Ectodermal cell (in vitro differentiated cells): ENCODE measurements at regions not wholly inside any gene's neighbourhood (a gene's known extent, or its start where the extent isn't known, plus 50 kb on each side); places are given as distances from the start of the nearest gene placed in this dataset.
"Not testable (repeated sequence)": the region's sequence is repeated elsewhere in the genome, so short reads cannot be mapped to it uniquely, and the experiment has no call there.

ENCODE experiments used
- H3K27ac ChIP-seq: 2 replicates; pipeline ENCODE4 v1.7.0; 2013; ENCODE audit warnings: mild to moderate bottlenecking, low read depth, low read length; ENCODE audit not compliant: insufficient read depth, poor library complexity, severe bottlenecking
- H3K27me3 ChIP-seq: 2 replicates; pipeline ENCODE4 v1.7.0; 2013; ENCODE audit warnings: mild to moderate bottlenecking, low read length; ENCODE audit not compliant: insufficient read depth, control insufficient read depth, poor library complexity, severe bottlenecking
- H3K36me3 ChIP-seq: one replicate; pipeline ENCODE4 v1.7.0; 2013; ENCODE audit warnings: low read length; ENCODE audit not compliant: control insufficient read depth, insufficient read depth
- H3K4me1 ChIP-seq: one replicate; pipeline ENCODE4 v1.7.0; 2013; ENCODE audit warnings: low read length; ENCODE audit not compliant: control insufficient read depth, insufficient read depth
- H3K4me3 ChIP-seq: 2 replicates; pipeline ENCODE4 v1.7.0; 2013; ENCODE audit warnings: low read depth, low read length, control low read depth; ENCODE audit not compliant: insufficient read depth
- H3K9me3 ChIP-seq: 2 replicates; pipeline ENCODE4 v1.7.0; 2013; ENCODE audit warnings: mild to moderate bottlenecking, low read length, moderate library complexity; ENCODE audit not compliant: control insufficient read depth
- WGBS, 2 experiments: methylation state at CpG; one replicate each; pipeline ENCODE4 v1.1.7; 2013; ENCODE audit warnings: missing lambda C conversion rate in 2 of 2; 5-methylcytosine and 5-hydroxymethylcytosine counted together

DNA sequence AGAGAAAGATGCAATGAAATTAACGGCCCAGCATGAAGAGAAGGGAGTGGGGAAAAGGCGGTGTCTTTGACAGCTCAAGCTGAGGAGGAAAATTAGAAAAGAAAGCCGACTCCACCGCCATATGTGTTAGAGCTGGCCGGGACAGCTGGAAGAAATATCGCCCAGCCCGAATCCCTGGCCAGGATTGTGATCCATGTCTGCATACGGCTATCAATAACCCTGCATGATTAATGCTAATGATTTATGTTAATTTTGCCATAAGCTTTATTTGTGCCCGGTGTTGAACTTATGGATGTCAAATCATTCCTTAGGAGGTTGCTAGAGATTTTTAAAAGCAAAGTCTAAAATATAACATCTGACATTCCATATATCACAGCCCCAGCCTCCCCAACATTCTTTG is 263.4 kb upstream of the ZNF507 start:
- H3K4me1 ChIP-seq: no peaks in the 10 kb centered on the region
- WGBS, 2 experiments: 89 to 90% methylated on average over 8 to 9 of the region's 9 CpGs
- H3K27ac ChIP-seq: no peak overlapping the region
- no peaks in the 10 kb centered on the region for H3K9me3 ChIP-seq
- no peaks in the 10 kb centered on the region for H3K36me3 ChIP-seq
- no peak overlapping the region for H3K4me3 ChIP-seq
- H3K27me3 ChIP-seq: no peaks in the 10 kb centered on the region

DNA sequence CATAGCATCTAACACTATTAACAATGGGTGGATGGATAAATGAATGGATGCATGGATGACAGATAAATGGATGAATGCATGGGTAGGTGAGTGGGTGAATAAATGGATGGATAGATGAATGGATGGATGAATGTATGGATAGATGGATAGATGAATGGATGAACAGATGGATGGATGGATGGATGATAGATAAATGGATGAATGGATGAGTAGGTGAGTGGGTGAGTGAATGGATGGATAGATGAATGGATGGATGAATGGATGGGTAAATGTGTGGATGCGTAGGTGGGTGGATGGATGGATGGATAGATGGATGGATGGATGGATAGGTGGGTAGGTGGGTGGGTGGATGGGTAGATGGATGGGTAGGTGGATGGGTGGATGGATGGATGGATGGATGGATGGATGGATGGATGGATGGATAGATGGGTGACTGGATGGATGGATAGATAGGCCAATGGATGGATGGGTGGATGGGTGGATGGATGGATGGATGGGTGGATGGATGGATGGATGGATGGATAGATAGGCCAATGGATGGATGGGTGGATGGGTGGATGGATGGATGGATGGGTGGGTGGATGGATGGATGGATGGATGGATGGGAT is 260.6 kb upstream of the ZNF507 start:
- H3K4me3 ChIP-seq, H3K36me3 ChIP-seq, H3K27me3 ChIP-seq, H3K9me3 ChIP-seq, H3K4me1 ChIP-seq, H3K27ac ChIP-seq: not testable (repeated sequence)
- WGBS, 2 experiments: 92 to 93% methylated on average over 1 of the region's 1 CpG

DNA sequence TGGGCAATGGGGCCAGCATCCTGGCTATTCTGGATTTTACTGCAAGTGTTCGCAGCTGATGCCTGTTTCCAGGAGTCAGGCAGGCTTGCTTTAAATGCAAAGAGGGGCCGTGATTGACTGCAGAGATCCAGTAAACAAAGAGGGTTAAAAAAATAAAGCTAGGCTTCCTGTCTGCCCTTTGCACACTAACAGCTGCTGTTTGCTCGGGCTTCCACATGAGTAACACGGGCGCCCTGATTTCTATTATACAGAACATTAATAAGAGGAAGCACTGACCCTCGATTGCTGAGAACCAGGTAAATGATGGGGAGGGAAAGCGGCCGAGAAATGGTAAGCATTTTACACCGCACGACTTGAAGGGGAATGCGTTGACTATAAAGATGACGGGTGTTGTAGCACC is 254.2 kb upstream of the ZNF507 start:
- Histone ChIP-seq H3K4me3 (no peak overlapping the region), H3K36me3 (no peaks in the 10 kb centered on the region), H3K9me3 (no peaks in the 10 kb centered on the region), H3K27me3 (no peaks in the 10 kb centered on the region), H3K4me1 (no peaks in the 10 kb centered on the region), H3K27ac (no peak overlapping the region)
- 81 to 87% methylated on average over 12 of the region's 12 CpGs for WGBS, 2 experiments

DNA sequence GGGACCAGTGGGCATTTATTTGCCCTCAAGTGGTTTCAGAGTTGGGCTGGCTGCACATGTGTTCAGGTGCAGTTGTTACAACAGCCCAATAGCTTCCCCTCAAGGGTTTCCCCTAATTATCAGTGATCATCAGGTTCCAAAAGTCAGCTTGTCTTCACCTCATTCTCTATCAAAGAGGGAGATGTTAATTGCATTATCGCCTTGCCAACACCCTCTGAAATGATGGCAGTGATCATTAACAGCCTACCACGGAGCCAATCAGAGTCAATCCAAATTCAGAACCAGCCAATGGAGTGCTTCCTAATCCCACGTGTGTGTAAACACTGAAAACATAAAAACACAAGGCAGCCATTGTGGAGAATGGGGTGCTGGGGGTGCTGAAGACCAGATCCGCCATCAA is 248.4 kb upstream of the ZNF507 start:
- 78 to 90% methylated on average over 4 of the region's 4 CpGs for WGBS, 2 experiments
- Histone ChIP-seq H3K27me3 (no peaks in the 10 kb centered on the region), H3K4me3 (no peak overlapping the region), H3K4me1 (no peaks in the 10 kb centered on the region), H3K36me3 (no peaks in the 10 kb centered on the region), H3K27ac (no peak overlapping the region), H3K9me3 (peaks cover 2% of the 10 kb centered on the region)

DNA sequence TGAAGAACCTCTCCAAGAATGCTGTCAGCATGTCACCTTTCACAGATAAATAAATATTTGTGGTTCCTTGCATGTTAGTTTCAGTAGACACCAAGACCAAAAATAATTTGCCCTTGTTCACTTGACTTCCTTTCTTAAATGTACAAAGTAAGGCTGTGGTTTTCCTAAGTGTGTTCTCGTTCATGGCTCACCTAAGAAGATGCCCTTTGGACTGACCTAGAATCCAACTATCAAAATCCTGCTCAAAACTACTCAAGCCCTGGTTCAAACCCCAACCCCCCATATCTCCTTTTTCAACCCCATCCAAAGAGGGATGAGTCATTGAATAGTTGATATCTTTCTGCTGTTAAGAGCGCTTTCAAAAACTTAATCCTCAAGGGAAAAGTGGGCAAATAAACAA is 247.8 kb upstream of the ZNF507 start:
- Histone ChIP-seq H3K9me3 (peaks cover 2% of the 10 kb centered on the region), H3K27ac (no peak overlapping the region), H3K4me1 (no peaks in the 10 kb centered on the region), H3K4me3 (no peak overlapping the region), H3K27me3 (no peaks in the 10 kb centered on the region), H3K36me3 (no peaks in the 10 kb centered on the region)
- 75 to 81% methylated on average over 2 of the region's 2 CpGs for WGBS, 2 experiments

DNA sequence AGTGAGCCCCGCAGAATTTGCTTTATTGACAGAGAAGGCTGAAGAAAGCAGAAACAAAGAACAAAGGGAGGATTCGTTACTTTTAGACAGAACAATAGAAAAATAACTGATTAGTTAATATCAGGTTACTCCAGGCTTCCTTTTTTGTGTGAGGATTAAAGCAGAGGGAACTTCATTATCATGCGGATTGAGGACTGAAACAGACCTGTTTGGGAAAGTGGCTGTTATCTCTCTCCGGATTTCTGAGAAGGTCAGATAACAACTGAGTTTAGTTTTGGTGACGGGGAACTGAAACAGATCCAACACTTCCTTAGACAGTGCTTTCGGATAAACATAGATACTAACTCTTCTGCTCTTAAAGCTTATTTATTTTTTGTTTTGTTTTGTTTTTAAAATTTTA is 246.4 kb upstream of the ZNF507 start:
- Histone ChIP-seq H3K27me3 (no peaks in the 10 kb centered on the region), H3K4me1 (no peaks in the 10 kb centered on the region), H3K27ac (no peak overlapping the region), H3K9me3 (peaks cover 2% of the 10 kb centered on the region), H3K36me3 (no peaks in the 10 kb centered on the region), H3K4me3 (no peak overlapping the region)
- WGBS, 2 experiments: 28 to 46% methylated on average over 5 to 6 of the region's 6 CpGs

DNA sequence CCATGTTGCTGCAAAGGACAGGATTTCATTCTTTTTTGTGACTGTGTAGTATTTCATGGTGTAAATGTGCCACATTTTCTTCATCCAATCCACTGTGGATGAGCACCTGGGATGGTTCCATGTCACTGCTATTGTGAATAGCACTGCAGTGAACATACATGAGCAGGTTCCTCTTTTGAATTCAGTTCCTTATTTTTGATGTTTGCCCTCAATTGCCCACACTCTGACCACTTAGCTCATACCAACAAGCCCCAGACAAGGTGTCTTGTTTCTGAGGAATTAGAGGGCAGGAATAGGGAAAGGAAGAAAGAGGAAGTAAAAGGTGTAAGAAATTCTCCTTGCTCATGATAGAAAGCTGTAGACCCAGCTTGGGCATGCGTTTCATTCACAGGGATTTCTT is 244.2 kb upstream of the ZNF507 start:
- Histone ChIP-seq H3K27ac (no peak overlapping the region), H3K9me3 (peaks cover 2% of the 10 kb centered on the region), H3K4me1 (no peaks in the 10 kb centered on the region), H3K4me3 (no peak overlapping the region), H3K27me3 (no peaks in the 10 kb centered on the region), H3K36me3 (no peaks in the 10 kb centered on the region)
- WGBS, 2 experiments: 100% methylated on average over 1 of the region's 1 CpG; no CpG with 5 or more reads in 1 of the 2 experiments

DNA sequence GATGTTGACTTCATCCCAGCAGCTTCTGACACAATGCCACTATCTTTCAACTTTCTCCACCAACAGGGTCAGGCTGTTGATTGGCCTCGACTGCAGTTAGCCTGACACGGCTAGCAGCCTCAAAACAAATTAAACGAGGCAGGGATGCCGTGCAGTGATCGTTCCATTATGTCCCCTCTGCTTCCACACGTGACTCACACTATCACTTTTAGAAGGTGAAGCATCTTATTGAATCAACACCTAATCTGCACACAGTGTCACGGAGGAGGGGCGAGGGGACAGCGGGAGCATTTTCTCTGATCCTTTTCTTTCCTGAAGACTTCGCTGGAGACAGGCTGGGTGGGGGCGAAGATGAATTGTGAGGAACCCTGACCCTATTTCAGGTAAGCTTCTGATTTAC is 241.9 kb upstream of the ZNF507 start:
- Histone ChIP-seq H3K4me1 (no peaks in the 10 kb centered on the region), H3K27me3 (no peaks in the 10 kb centered on the region), H3K4me3 (no peak overlapping the region), H3K36me3 (no peaks in the 10 kb centered on the region), H3K9me3 (peaks cover 2% of the 10 kb centered on the region), H3K27ac (no peak overlapping the region)
- WGBS, 2 experiments: 88 to 91% methylated on average over 11 of the region's 11 CpGs

DNA sequence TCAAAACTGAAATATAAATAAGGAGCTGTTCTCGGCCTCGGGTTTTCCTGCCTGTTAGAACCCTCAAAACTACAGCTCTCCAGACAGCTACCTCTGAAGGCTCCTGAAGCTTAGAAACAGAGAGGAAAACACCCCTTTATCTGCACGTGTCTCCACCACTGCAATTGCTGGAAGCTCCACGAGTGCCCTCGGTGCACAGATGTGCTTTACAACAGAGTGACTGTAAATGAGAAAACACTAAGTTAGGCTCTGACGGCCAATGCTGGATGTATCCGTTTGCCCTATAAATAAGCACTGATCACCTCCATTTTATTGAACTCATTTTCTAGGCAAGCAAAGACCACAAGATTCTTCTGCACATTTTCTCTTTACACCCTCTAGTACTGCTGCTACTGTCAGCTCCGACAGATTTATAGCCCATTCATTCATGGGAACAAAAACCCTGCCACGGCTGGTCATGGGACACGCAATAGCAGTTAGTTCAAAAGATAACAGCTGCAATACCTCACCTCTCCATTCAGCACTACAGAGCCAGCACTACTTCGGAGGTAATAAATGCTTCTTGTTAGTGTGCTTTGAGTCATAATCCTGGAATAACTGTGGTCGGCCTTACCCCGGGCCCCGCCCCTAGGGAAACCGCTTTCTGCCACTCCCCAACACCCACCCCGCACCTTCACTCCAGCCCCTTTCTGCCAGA is 241.1 kb upstream of the ZNF507 start:
- WGBS, 2 experiments: 82 to 88% methylated on average over 16 of the region's 16 CpGs
- Histone ChIP-seq H3K27ac (no peak overlapping the region), H3K36me3 (no peaks in the 10 kb centered on the region), H3K27me3 (no peaks in the 10 kb centered on the region), H3K9me3 (peaks cover 2% of the 10 kb centered on the region), H3K4me1 (no peaks in the 10 kb centered on the region), H3K4me3 (no peak overlapping the region)

DNA sequence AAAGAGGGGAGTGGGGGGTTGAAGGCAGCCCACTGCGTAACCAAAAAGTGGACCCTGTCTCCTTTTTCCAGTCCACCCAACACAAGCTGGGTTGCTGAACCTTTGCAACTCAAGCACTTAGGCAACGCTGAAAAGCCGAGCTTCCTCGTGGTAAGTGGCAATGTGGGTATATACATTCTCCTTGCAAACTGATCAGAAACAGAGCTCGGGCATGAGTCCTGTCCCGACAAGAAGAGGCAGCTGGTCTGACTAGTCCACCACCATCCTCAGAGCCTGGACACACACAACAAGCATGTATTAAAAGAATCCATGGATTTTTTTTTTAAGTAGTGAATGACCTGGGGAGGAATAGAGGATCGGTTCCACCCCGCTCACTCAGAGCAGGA is 240.6 kb upstream of the ZNF507 start:
- Histone ChIP-seq H3K4me3 (no peak overlapping the region), H3K27ac (no peak overlapping the region), H3K36me3 (no peaks in the 10 kb centered on the region), H3K9me3 (peaks cover 2% of the 10 kb centered on the region), H3K4me1 (no peaks in the 10 kb centered on the region), H3K27me3 (no peaks in the 10 kb centered on the region)
- WGBS, 2 experiments: 95 to 97% methylated on average over 8 of the region's 8 CpGs
